ACC112 (cell line): ENCODE measurements at regions not wholly inside any gene's neighbourhood (a gene's known extent, or its start where the extent isn't known, plus 50 kb on each side); places are given as distances from the start of the nearest gene placed in this dataset.

Experiments
- H2AFZ ChIP-seq: fragments of 200-600 bp; sonication (generic); one replicate; pipeline ENCODE4 v1.6.0; 2017; ENCODE audit warnings: antibody characterized with exemption, low read length; ENCODE audit not compliant: unreplicated experiment
- H3K27ac ChIP-seq: fragments of 200-600 bp; sonication (generic); 2 replicates; pipeline ENCODE4 v1.5.1; 2014; ENCODE audit warnings: low read depth, mild to moderate bottlenecking, antibody characterized with exemption, low read length, moderate library complexity
- H3K27me3 ChIP-seq: fragments of 200-600 bp; sonication (generic); 2 replicates; pipeline ENCODE4 v1.6.1; 2014; ENCODE audit warnings: mild to moderate bottlenecking, antibody characterized with exemption, low read length, moderate library complexity, mixed read lengths; ENCODE audit not compliant: insufficient read depth
- H3K36me3 ChIP-seq: fragments of 200-600 bp; sonication (generic); 2 replicates; pipeline ENCODE4 v1.6.1; 2016; ENCODE audit warnings: mild to moderate bottlenecking, antibody characterized with exemption, low read length, moderate library complexity, mixed read lengths; ENCODE audit not compliant: insufficient read depth
- H3K4me1 ChIP-seq: fragments of 200-600 bp; sonication (generic); one replicate; pipeline ENCODE4 v1.6.1; 2016; ENCODE audit warnings: low read length, mixed read lengths; ENCODE audit not compliant: insufficient read depth, unreplicated experiment, control insufficient read depth
- H3K4me3 ChIP-seq: fragments of 200-600 bp; sonication (generic); 2 replicates; pipeline ENCODE4 v1.5.1; 2014; ENCODE audit warnings: mild to moderate bottlenecking, low read depth, low read length
- H3K79me2 ChIP-seq: fragments of 200-600 bp; sonication (generic); one replicate; pipeline ENCODE4 v1.6.0; 2016; ENCODE audit warnings: low read length; ENCODE audit not compliant: control insufficient read depth, unreplicated experiment, insufficient read depth

DNA sequence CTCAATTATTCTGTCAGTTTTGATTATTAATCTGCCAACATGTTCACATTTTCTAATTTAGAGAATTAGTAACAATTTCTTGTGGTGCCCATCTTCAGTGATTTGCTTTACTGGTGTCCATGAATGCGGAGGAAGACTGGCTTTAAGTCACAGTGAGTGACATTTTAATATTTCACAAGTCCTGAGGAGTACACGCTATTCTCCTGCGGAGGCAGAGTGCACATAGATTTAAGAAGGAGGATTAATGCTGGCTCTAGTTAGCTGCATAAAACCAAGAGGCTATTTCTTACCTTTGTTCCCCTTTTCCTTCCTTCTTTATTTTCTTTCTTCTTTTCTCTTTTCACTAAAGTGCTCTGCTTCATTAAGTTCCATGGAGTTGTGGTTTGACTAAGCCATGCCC, 495.2 kb upstream of the IGFBP7 start:
- H3K27me3 ChIP-seq, result no peaks in the 10 kb centered on the region
- no peak overlapping the region for H3K4me3 ChIP-seq
- H3K79me2 ChIP-seq, result no peaks in the 10 kb centered on the region
- H2AFZ ChIP-seq, result no peak overlapping the region
- H3K36me3 ChIP-seq, result no peaks in the 10 kb centered on the region
- H3K27ac ChIP-seq, result no peak overlapping the region
- no peaks in the 10 kb centered on the region for H3K4me1 ChIP-seq

DNA sequence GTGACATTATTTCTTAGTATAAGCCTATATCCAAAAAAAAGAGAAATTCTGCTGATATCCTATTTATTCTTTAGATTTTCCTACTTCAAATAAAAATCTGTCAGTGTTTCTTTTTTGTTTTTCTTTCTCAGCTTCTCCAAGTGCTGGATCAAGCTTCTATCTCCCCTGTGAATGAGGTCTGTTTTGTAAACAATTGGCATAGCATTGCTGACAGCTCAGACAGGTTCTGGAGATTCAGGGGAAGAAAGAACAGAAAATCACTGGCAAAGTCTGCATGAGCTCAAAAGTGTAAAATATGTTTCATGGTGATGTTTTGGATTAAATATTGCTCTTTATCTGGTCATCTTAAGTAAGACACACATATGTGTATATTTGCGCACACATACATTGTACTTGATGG, 492.0 kb upstream of the IGFBP7 start:
- Histone ChIP-seq H2AFZ (no peak overlapping the region), H3K4me3 (no peak overlapping the region), H3K27ac (no peak overlapping the region)

DNA sequence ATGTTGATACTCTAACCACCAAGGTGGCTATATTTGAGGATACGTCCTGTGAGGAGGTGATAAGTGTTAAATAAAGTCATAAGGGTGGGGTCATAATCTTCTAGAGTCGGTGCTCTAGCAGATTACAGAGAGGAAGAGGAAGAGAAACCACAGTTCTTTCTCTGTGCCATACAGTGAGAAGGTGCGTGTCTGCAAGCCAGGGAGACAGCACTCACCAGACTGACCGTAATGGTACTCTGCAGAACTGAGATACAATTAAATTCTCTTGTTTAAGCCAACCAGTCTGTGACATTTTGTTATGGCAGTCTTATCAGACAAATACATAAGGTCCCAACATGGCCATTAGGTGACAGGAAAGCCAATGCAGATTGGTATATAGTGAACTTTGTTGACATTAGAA, 480.9 kb upstream of the IGFBP7 start:
- Histone ChIP-seq H3K4me1 (no peaks in the 10 kb centered on the region), H3K36me3 (no peaks in the 10 kb centered on the region), H3K4me3 (no peak overlapping the region), H3K27ac (no peak overlapping the region), H3K79me2 (no peaks in the 10 kb centered on the region), H3K27me3 (no peaks in the 10 kb centered on the region), H2AFZ (no peak overlapping the region)

More for the DNA sequence above, 492.0 kb upstream of the IGFBP7 start:
- no peaks in the 10 kb centered on the region for H3K36me3 ChIP-seq
- no peaks in the 10 kb centered on the region for H3K79me2 ChIP-seq
- H3K4me1 ChIP-seq, result no peaks in the 10 kb centered on the region
- no peaks in the 10 kb centered on the region for H3K27me3 ChIP-seq

DNA sequence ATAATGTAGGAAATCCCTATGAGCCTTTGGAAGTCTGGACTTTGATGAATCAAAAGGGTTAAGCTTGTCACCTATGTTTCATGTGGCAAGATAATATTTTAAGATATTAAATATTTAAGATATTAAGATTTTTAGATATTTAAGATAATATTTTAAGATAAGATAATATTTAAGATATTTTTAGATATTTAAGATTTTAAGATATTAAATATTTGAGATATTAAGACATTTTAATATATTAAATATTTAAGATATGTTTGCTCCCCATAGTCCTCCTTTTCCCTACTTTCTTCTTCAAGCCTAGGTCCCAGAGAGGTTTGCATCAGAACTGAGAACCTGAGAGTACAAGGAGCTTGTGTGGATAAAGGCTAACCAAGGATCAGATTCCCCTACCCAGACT, 478.4 kb upstream of the IGFBP7 start:
- no peaks in the 10 kb centered on the region for H3K79me2 ChIP-seq
- H3K4me1 ChIP-seq, result no peaks in the 10 kb centered on the region
- no peaks in the 10 kb centered on the region for H3K27me3 ChIP-seq
- no peak overlapping the region for H3K4me3 ChIP-seq
- H3K27ac ChIP-seq, result no peak overlapping the region
- no peak overlapping the region for H2AFZ ChIP-seq
- H3K36me3 ChIP-seq, result no peaks in the 10 kb centered on the region

DNA sequence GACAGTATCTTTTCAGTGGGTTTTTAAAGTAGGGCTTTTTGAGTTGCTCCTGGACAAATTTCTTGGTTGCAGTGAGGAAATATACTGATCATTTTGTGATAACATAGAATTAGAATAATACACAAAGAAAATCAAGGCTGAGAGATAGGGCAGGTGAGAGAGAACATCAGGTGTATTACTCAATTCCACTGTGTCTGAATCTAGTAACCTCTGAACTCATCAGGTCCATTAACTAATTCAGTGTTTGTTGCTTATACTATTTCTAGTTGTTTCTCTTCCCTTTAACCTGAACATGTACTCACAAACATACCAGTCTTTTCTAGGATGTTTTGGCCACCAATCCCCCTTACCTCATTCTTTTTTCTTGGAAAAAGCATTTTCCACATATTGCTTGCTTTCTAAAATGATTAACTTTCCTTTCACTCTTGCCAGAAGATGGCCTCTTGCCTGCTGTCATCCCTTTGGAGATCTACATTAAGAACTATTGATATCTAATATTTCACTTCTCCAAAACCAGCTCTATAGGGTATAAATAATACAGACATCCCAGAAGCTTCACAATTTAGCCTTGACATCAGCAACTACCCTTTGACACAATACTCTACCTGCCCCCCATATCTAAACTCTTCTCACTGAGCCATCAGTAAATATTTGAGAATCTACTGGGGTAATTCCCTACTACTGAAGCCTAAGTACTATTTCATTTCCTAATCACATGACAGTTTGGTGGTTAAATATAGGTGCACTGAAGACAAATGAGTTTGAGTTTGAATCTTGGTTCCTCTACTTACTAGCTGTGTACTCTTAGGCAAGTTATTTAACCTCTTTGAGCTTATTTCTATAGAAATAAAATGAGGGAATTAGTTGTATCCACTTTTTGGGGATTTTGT, 470.8 kb upstream of the IGFBP7 start:
- H3K4me3 ChIP-seq, result no peak overlapping the region
- H3K79me2 ChIP-seq, result no peaks in the 10 kb centered on the region
- no peaks in the 10 kb centered on the region for H3K4me1 ChIP-seq
- no peaks in the 10 kb centered on the region for H3K27me3 ChIP-seq
- no peak overlapping the region for H3K27ac ChIP-seq
- H3K36me3 ChIP-seq, result no peaks in the 10 kb centered on the region
- no peak overlapping the region for H2AFZ ChIP-seq

DNA sequence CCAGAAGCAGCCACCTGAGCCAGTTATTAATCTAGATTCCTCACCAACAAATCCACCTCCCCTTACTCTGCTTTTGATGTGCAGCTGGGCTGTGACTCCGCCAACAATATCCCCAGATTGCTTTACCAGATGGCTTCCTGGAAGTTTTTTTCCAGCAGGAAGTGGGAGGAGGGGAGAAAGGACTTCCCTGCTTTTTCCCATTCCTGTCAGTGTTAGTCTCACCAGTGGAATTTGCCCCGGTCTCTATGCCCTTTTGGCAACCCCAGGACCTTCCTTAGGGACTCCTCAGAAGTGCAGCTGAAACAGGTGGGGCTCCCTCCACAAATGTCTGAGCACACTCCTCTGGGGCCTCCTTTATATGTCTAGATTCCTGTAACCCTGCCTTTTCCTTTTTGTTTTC, 465.2 kb upstream of the IGFBP7 start:
- Histone ChIP-seq H3K79me2 (no peaks in the 10 kb centered on the region), H2AFZ (no peak overlapping the region)

DNA sequence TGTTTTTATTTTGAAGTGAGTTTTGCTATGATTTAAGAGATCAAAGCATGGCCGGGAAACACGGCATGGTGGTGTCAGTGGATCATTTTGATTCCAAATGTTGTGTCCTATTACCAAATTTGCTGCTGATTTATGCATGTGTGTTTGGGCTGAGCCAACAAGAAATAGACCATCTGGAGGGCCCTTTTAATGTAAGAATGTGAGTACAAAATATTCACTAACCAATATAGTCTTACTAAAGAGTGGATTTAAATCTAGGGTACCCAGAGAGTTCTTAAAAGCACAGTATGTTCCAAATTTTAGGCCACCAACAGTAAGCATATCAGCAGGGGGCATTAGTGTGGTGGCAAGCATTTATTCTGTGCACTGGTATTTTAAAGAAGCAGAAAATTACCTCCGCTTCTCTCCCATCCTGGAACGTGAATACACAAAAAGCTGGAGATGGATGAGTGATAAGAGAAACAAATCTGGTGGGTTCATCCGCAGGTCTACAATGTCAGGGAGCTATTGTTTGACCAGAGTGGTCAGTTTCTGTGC, 444.4 kb upstream of the IGFBP7 start:
- Histone ChIP-seq H2AFZ (no peak overlapping the region), H3K4me3 (no peak overlapping the region), H3K27ac (no peak overlapping the region), H3K4me1 (no peaks in the 10 kb centered on the region), H3K79me2 (no peaks in the 10 kb centered on the region), H3K36me3 (no peaks in the 10 kb centered on the region), H3K27me3 (no peaks in the 10 kb centered on the region)

More for the DNA sequence above, 465.2 kb upstream of the IGFBP7 start:
- H3K27me3 ChIP-seq, result no peaks in the 10 kb centered on the region
- no peak overlapping the region for H3K27ac ChIP-seq
- no peaks in the 10 kb centered on the region for H3K36me3 ChIP-seq
- H3K4me3 ChIP-seq, result no peak overlapping the region
- H3K4me1 ChIP-seq, result no peaks in the 10 kb centered on the region

DNA sequence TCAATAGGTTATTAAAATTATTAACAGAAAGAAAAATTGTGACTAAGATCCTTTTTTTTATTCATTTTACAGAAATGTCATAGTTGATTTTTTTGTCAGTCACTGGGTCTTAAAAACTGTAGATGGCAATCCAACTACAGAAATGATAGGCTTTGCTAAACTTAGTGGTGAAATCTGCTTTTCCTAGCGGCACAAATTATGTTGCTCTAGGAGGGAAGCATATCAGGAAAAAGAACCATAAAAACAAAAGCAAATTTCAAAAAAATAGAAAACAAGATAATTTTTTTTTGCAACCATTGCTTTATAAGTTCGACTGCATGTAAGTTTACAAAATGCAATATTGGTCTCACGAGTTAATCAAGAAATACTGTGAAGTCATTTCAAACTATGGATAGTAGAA, 443.5 kb upstream of the IGFBP7 start:
- no peaks in the 10 kb centered on the region for H3K4me1 ChIP-seq
- H2AFZ ChIP-seq, result no peak overlapping the region
- H3K27me3 ChIP-seq, result no peaks in the 10 kb centered on the region
- no peak overlapping the region for H3K27ac ChIP-seq
- no peaks in the 10 kb centered on the region for H3K36me3 ChIP-seq
- H3K79me2 ChIP-seq, result no peaks in the 10 kb centered on the region
- H3K4me3 ChIP-seq, result no peak overlapping the region

DNA sequence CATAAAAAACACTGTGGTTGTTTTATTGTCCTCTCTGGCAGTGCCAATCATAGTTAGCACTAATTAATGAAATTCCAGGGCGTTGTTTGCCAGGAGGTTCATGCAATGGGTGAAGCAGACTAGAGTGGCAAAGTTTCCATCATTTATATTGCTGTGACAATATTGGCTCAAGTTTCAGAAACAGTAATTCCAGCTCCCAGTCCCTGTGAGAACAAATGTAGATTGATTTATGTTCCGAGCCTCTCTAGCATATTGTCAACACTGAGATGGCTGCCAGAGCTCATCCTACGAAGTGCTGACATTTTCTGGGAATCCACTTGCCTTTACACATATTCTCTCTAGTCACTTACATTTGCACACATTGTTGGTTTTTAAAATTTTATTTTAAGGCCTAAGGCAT, 440.0 kb upstream of the IGFBP7 start:
- H3K4me3 ChIP-seq, result no peak overlapping the region
- no peaks in the 10 kb centered on the region for H3K27me3 ChIP-seq
- H3K4me1 ChIP-seq, result no peaks in the 10 kb centered on the region
- H3K36me3 ChIP-seq, result no peaks in the 10 kb centered on the region
- H3K79me2 ChIP-seq, result no peaks in the 10 kb centered on the region
- no peak overlapping the region for H3K27ac ChIP-seq
- no peak overlapping the region for H2AFZ ChIP-seq

DNA sequence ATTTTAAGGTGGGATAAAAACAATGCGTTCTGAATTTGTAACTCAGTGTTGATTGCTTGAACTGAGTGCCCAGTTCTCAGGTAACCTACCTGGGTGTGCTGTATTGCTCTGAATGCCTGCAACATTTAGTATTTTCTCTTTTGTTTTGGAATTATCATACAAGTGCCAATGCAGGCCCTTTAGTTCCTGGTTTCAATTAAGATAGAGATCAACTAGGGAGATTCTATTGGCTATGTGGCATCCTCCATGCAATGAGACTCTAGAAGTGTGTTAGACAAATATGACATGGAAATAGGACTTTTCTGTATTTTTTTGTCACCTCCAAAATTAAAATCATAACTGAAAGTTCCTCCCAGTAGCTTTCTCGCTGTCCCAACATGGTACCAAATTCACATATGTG, 438.7 kb upstream of the IGFBP7 start:
- no peaks in the 10 kb centered on the region for H3K4me1 ChIP-seq
- no peak overlapping the region for H3K27ac ChIP-seq
- H3K4me3 ChIP-seq, result no peak overlapping the region
- H3K36me3 ChIP-seq, result no peaks in the 10 kb centered on the region
- no peaks in the 10 kb centered on the region for H3K27me3 ChIP-seq
- no peak overlapping the region for H2AFZ ChIP-seq
- no peaks in the 10 kb centered on the region for H3K79me2 ChIP-seq
